ENCODE measurements at regions not wholly inside any gene's neighbourhood (a gene's known extent, or its start where the extent isn't known, plus 50 kb on each side); places are given as distances from the start of the nearest gene placed in this dataset.

DNA sequence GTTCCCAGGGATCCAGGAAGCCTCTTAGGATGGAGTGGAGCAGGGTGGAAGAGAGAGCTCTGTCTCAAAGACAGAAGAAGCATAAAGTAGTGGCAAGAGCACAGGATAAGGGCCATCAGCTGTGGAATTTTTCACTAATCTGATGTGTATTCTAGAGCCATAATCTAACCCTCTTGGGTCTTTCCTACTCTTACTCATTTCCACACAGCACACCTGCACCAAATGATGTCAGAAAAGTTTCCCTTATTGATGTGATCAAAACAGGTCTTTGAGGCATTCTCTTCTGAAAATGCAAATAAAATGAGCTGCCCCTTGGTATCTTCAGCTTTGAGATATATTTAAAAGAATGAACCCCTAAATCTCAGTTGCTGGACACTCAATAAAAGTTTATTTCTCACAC lies 415.1 kb upstream of the CHST9 start:
- Histone ChIP-seq H3K9me3 (replicated peaks; ENCODE audit: control insufficient read depth, insufficient read depth, low read length) (no peaks in the 10 kb centered on the region), H3K9me1 (replicated peaks; ENCODE audit: control insufficient read depth, extremely low read depth, insufficient read depth, low read length) (no peaks in the 10 kb centered on the region), H3K27me3 (ENCODE audit: control insufficient read depth in 2 of 2, insufficient read depth in 2 of 2, low read length in 2 of 2) (peaks cover 0 to 2% of the 10 kb centered on the region in 2 experiments), H3K79me2 (ENCODE audit: control insufficient read depth, insufficient read depth, low read length) (no peaks in the 10 kb centered on the region), H3K4me3 (replicated peaks in 1 of 3; ENCODE audit: insufficient read depth in 1 of 3, low read depth in 1 of 3, low read length in 3 of 3) (no peak overlapping the region), H3K9ac (replicated peaks; ENCODE audit: extremely low read depth, insufficient read depth, low read length) (no peak overlapping the region), H3K4me2 (ENCODE audit: insufficient read depth, low read length) (no peak overlapping the region), H3K4me1 (ENCODE audit: control insufficient read depth, extremely low read depth, insufficient read depth, low read length) (no peaks in the 10 kb centered on the region), H3K27ac (ENCODE audit: insufficient read depth, low read depth, low read length) (no peak overlapping the region), H2AFZ (ENCODE audit: low read depth, low read length) (no peak overlapping the region), H3K36me3 (ENCODE audit: control insufficient read depth in 2 of 2, extremely low read depth in 1 of 2, insufficient read depth in 2 of 2, low read length in 2 of 2) (no peaks in the 10 kb centered on the region), H4K20me1 (replicated peaks; ENCODE audit: control insufficient read depth, extremely low read depth, insufficient read depth, low read length) (no peaks in the 10 kb centered on the region)
- ChIA-PET CTCF (interaction anchor here (0.6 to 5.5 kb wide), 7 partner anchors 7 to 1294 kb away, joined by 3 to 40 read pairs (median 16); no protein-coding TSS in a partner anchor), POLR2A (no interaction called here)
- dilution Hi-C loops (cut with MboI; ENCODE audit: extremely low pct_ligation_motif_present, low sequenced_read_pairs), result no loop called here
- intact Hi-C loops (cut with micrococcal nuclease), result no loop called here
- no peak for FAIRE-seq
- no peak for TF ChIP-seq FOS (IDR thresholded peaks at IDR 0.05; ENCODE audit: borderline replicate concordance, insufficient read depth, low read length)
- TF ChIP-seq MYC (IDR thresholded peaks at IDR 0.05; ENCODE audit: low read depth, low read length), result no peak
- no peak for TF ChIP-seq JUN (IDR thresholded peaks at IDR 0.05; ENCODE audit: borderline replicate concordance, insufficient read depth, insufficient read length, low read depth)
- no peak for TF ChIP-seq POLR2A (IDR thresholded peaks at IDR 0.05; ENCODE audit: low read depth, low read length)
- TF ChIP-seq GATA2 (IDR thresholded peaks at IDR 0.05; ENCODE audit: insufficient read depth, insufficient read length, low read depth, low read length), result no peak
- no peak for TF ChIP-seq EZH2 (IDR thresholded peaks at IDR 0.05; ENCODE audit: borderline replicate concordance, low read depth, low read length, severe bottlenecking)
- TF ChIP-seq, protein P1, sequence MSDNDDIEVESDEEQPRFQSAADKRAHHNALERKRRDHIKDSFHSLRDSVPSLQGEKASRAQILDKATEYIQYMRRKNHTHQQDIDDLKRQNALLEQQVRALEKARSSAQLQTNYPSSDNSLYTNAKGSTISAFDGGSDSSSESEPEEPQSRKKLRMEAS (IDR thresholded peaks at IDR 0.05; ENCODE audit: insufficient read depth, insufficient read length), result no peak
- TF ChIP-seq, protein P2, sequence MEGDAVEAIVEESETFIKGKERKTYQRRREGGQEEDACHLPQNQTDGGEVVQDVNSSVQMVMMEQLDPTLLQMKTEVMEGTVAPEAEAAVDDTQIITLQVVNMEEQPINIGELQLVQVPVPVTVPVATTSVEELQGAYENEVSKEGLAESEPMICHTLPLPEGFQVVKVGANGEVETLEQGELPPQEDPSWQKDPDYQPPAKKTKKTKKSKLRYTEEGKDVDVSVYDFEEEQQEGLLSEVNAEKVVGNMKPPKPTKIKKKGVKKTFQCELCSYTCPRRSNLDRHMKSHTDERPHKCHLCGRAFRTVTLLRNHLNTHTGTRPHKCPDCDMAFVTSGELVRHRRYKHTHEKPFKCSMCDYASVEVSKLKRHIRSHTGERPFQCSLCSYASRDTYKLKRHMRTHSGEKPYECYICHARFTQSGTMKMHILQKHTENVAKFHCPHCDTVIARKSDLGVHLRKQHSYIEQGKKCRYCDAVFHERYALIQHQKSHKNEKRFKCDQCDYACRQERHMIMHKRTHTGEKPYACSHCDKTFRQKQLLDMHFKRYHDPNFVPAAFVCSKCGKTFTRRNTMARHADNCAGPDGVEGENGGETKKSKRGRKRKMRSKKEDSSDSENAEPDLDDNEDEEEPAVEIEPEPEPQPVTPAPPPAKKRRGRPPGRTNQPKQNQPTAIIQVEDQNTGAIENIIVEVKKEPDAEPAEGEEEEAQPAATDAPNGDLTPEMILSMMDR (IDR thresholded peaks at IDR 0.05; ENCODE audit: extremely low read depth in 1 of 2, insufficient read depth in 1 of 2, low read depth in 1 of 2, low read length in 2 of 2), result no peak
- TF ChIP-seq POLR2AphosphoS5 (IDR thresholded peaks at IDR 0.05; ENCODE audit: insufficient read depth, low read depth, low read length), result no peak
- no peak for DNase-seq (ENCODE audit: low read depth, low spot score)
- no TSS peak for BruUV-seq (replicated peaks)
